ENCODE measurements at regions not wholly inside any gene's neighbourhood (a gene's known extent, or its start where the extent isn't known, plus 50 kb on each side); places are given as distances from the start of the nearest gene placed in this dataset.

GRCh38 chr4:148530114-148530513 is 87.9 kb upstream of the NR3C2 start:
- H3K27ac ChIP-seq (ENCODE audit: control insufficient read depth, insufficient read depth, low read length) = no peak overlapping the region
- no peak overlapping the region for H2AFZ ChIP-seq (ENCODE audit: control insufficient read depth, low read length)
- H3K4me2 ChIP-seq (ENCODE audit: control insufficient read depth, extremely low read depth, insufficient read depth, low read depth, low read length) = no peak overlapping the region
- no peaks in the 10 kb centered on the region for H3K9me3 ChIP-seq (ENCODE audit: control insufficient read depth, low read depth, low read length)
- H3K27me3 ChIP-seq (ENCODE audit: control insufficient read depth, extremely low read depth, insufficient read depth, low read length) = no peaks in the 10 kb centered on the region
- H3K4me1 ChIP-seq (ENCODE audit: control insufficient read depth, extremely low read depth, insufficient read depth, low read length) = no peaks in the 10 kb centered on the region
- no peaks in the 10 kb centered on the region for H3K79me2 ChIP-seq (ENCODE audit: control insufficient read depth, insufficient read depth, low read length)
- H3K4me3 ChIP-seq (ENCODE audit: control insufficient read depth in 2 of 3, extremely low read depth in 1 of 3, insufficient read depth in 2 of 3, low read depth in 1 of 3, low read length in 3 of 3) = no peak overlapping the region
- H3K9me1 ChIP-seq (ENCODE audit: control insufficient read depth, extremely low read depth, insufficient read depth, low read length) = no peaks in the 10 kb centered on the region
- no peak for DNase-seq (ENCODE audit: low read depth, low spot score)
- FAIRE-seq = no peak
- H3K36me3 ChIP-seq (ENCODE audit: control insufficient read depth in 2 of 2, extremely low read depth in 1 of 2, insufficient read depth in 2 of 2, low read length in 2 of 2) = no peaks in the 10 kb centered on the region
- H3K9ac ChIP-seq (ENCODE audit: control insufficient read depth, extremely low read depth, insufficient read depth, low read length) = no peak overlapping the region
- TF ChIP-seq EZH2 (IDR thresholded peaks at IDR 0.05; ENCODE audit: low read length) (no peak), CTCF (optimal IDR thresholded peaks at IDR 0.05 in 1 of 3, IDR thresholded peaks at IDR 0.05 in 1 of 3, conservative IDR thresholded peaks at IDR 0.05 in 1 of 3; ENCODE audit: extremely low read depth in 1 of 3, insufficient read depth in 2 of 3, low read length in 3 of 3) (no peak)
- no peaks in the 10 kb centered on the region for H4K20me1 ChIP-seq (ENCODE audit: control insufficient read depth, extremely low read depth, insufficient read depth, low read length)
- dilution Hi-C loops (cut with MboI; ENCODE audit: extremely low pct_ligation_motif_present, low sequenced_read_pairs) = no loop called here

GRCh38 chr4:148527571-148527970 is 85.4 kb upstream of the NR3C2 start:
- FAIRE-seq = no peak
- H4K20me1 ChIP-seq (ENCODE audit: control insufficient read depth, extremely low read depth, insufficient read depth, low read length) = no peaks in the 10 kb centered on the region
- no peaks in the 10 kb centered on the region for H3K27me3 ChIP-seq (ENCODE audit: control insufficient read depth, extremely low read depth, insufficient read depth, low read length)
- H3K27ac ChIP-seq (ENCODE audit: control insufficient read depth, insufficient read depth, low read length) = no peak overlapping the region
- DNase-seq (ENCODE audit: low read depth, low spot score) = no peak
- no peaks in the 10 kb centered on the region for H3K9me1 ChIP-seq (ENCODE audit: control insufficient read depth, extremely low read depth, insufficient read depth, low read length)
- H3K9ac ChIP-seq (ENCODE audit: control insufficient read depth, extremely low read depth, insufficient read depth, low read length) = no peak overlapping the region
- H3K4me1 ChIP-seq (ENCODE audit: control insufficient read depth, extremely low read depth, insufficient read depth, low read length) = no peaks in the 10 kb centered on the region
- no peaks in the 10 kb centered on the region for H3K36me3 ChIP-seq (ENCODE audit: control insufficient read depth in 2 of 2, extremely low read depth in 1 of 2, insufficient read depth in 2 of 2, low read length in 2 of 2)
- H3K9me3 ChIP-seq (ENCODE audit: control insufficient read depth, low read depth, low read length) = no peaks in the 10 kb centered on the region
- no peak overlapping the region for H2AFZ ChIP-seq (ENCODE audit: control insufficient read depth, low read length)
- no peak overlapping the region for H3K4me2 ChIP-seq (ENCODE audit: control insufficient read depth, extremely low read depth, insufficient read depth, low read depth, low read length)
- H3K79me2 ChIP-seq (ENCODE audit: control insufficient read depth, insufficient read depth, low read length) = no peaks in the 10 kb centered on the region
- no peak overlapping the region for H3K4me3 ChIP-seq (ENCODE audit: control insufficient read depth in 2 of 3, extremely low read depth in 1 of 3, insufficient read depth in 2 of 3, low read depth in 1 of 3, low read length in 3 of 3)
- no peak for TF ChIP-seq CTCF (optimal IDR thresholded peaks at IDR 0.05 in 1 of 3, IDR thresholded peaks at IDR 0.05 in 1 of 3, conservative IDR thresholded peaks at IDR 0.05 in 1 of 3; ENCODE audit: extremely low read depth in 1 of 3, insufficient read depth in 2 of 3, low read length in 3 of 3)
- no peak for TF ChIP-seq EZH2 (IDR thresholded peaks at IDR 0.05; ENCODE audit: low read length)
- dilution Hi-C loops (cut with MboI; ENCODE audit: extremely low pct_ligation_motif_present, low sequenced_read_pairs) = no loop called here
